ENCODE measurements at regions not wholly inside any gene's neighbourhood (a gene's known extent, or its start where the extent isn't known, plus 50 kb on each side); places are given as distances from the start of the nearest gene placed in this dataset.

DNA sequence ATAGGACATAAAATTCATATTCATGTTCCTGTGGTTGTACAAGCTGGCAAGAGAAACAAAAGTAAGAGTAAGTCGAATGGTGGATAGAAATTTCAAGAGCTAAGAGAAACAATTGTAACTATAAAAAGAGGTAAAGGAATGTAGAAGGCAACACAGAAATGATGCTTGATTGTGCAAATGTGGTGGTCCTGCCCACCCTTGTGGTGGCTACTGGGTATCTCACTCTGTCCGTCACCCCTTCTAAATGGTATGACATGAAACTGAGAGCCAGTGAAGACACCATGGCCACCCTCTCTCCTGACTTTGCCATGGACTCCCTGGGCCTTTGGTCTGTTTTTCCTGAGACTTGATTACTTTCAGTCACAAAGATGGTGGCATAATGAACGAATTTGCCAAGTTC, 925.9 kb upstream of the SLITRK6 start:
- TF ChIP-seq GATA3 (IDR thresholded peaks at IDR 0.05; ENCODE audit: low read depth, low read length), result no peak
- TF ChIP-seq GATA2 (IDR thresholded peaks at IDR 0.05; ENCODE audit: low read depth, low read length), result no peak
